H9 (cell line): ENCODE measurements at regions not wholly inside any gene's neighbourhood (a gene's known extent, or its start where the extent isn't known, plus 50 kb on each side); places are given as distances from the start of the nearest gene placed in this dataset.

ENCODE experiments used
- DNase-seq: peaks from one replicate; pipeline ENCODE4 v3.0.0-alpha.2; 2017
- H2AFZ ChIP-seq: one replicate; pipeline ENCODE4 v1.6.1; 2013; ENCODE audit warnings: mild to moderate bottlenecking, low read length, control low read depth, moderate library complexity
- H2AK5ac ChIP-seq: 2 replicates; pipeline ENCODE4 v1.6.1; 2013; ENCODE audit warnings: low read length, control low read depth, mixed read lengths; ENCODE audit not compliant: insufficient read length
- H2BK120ac ChIP-seq: one replicate; pipeline ENCODE4 v1.6.1; 2013; ENCODE audit warnings: low read depth, mild to moderate bottlenecking, low read length, control low read depth, inconsistent platforms; ENCODE audit not compliant: poor library complexity, severe bottlenecking
- H2BK12ac ChIP-seq: 2 replicates; pipeline ENCODE4 v1.6.1; 2013; ENCODE audit warnings: low read length, control low read depth, mixed read lengths, low read depth; ENCODE audit not compliant: insufficient read length
- H2BK15ac ChIP-seq: 2 replicates; pipeline ENCODE4 v1.6.1; 2013; ENCODE audit warnings: low read depth, low read length, control low read depth
- H2BK20ac ChIP-seq: one replicate; pipeline ENCODE4 v1.6.1; 2013; ENCODE audit warnings: low read depth, mild to moderate bottlenecking, low read length, control low read depth, inconsistent platforms; ENCODE audit not compliant: poor library complexity, severe bottlenecking
- H2BK5ac ChIP-seq: 2 replicates; pipeline ENCODE4 v1.6.1; 2013; ENCODE audit warnings: low read length, control low read depth, mixed read lengths; ENCODE audit not compliant: insufficient read length
- H3K14ac ChIP-seq: 2 replicates; pipeline ENCODE4 v1.6.1; 2013; ENCODE audit warnings: low read length, control low read depth; ENCODE audit not compliant: insufficient read depth
- H3K18ac ChIP-seq: 2 replicates; pipeline ENCODE4 v1.6.1; 2013; ENCODE audit warnings: low read depth, mild to moderate bottlenecking, mixed read lengths, low read length, control low read depth; ENCODE audit not compliant: insufficient read length
- H3K23ac ChIP-seq: 2 replicates; pipeline ENCODE4 v1.6.1; 2013; ENCODE audit warnings: low read length, control low read depth, mixed read lengths, low read depth; ENCODE audit not compliant: insufficient read length
- H3K23me2 ChIP-seq: 2 replicates; pipeline ENCODE4 v1.6.1; 2013; ENCODE audit warnings: low read depth, mild to moderate bottlenecking, mixed read lengths, low read length, control low read depth; ENCODE audit not compliant: insufficient read length, poor library complexity, severe bottlenecking
- H3K27ac ChIP-seq: 2 replicates; pipeline ENCODE4 v1.5.1; 2013; ENCODE audit warnings: low read length, control low read depth, mixed read lengths, low read depth; ENCODE audit not compliant: insufficient read length
- H3K27me3 ChIP-seq: 2 replicates; pipeline ENCODE4 v1.6.1; 2013; ENCODE audit warnings: low read length, control low read depth, inconsistent platforms; ENCODE audit not compliant: insufficient read depth
- H3K4ac ChIP-seq: 2 replicates; pipeline ENCODE4 v1.6.1; 2013; ENCODE audit warnings: low read depth, mild to moderate bottlenecking, control low read depth, inconsistent platforms, low read length, moderate library complexity
- H3K4me1 ChIP-seq: 2 replicates; pipeline ENCODE4 v1.6.1; 2013; ENCODE audit warnings: low read length, control low read depth, inconsistent platforms; ENCODE audit not compliant: insufficient read depth
- H3K4me2 ChIP-seq: 2 replicates; pipeline ENCODE4 v1.6.1; 2013; ENCODE audit warnings: low read length, control low read depth, mixed read lengths; ENCODE audit not compliant: insufficient read length, insufficient read depth
- H3K56ac ChIP-seq: 2 replicates; pipeline ENCODE4 v1.6.1; 2013; ENCODE audit warnings: low read depth, mild to moderate bottlenecking, mixed read lengths, low read length, control low read depth; ENCODE audit not compliant: insufficient read length
- H3K79me1 ChIP-seq: 2 replicates; pipeline ENCODE4 v1.6.1; 2013; ENCODE audit warnings: low read depth, mild to moderate bottlenecking, moderate library complexity, low read length, control low read depth, inconsistent platforms; ENCODE audit not compliant: insufficient read depth, poor library complexity, severe bottlenecking
- H3K79me2 ChIP-seq: 2 replicates; pipeline ENCODE4 v1.6.1; 2013; ENCODE audit warnings: low read length, control low read depth, inconsistent platforms; ENCODE audit not compliant: insufficient read depth
- H3K9ac ChIP-seq: 2 replicates; pipeline ENCODE4 v1.6.1; 2013; ENCODE audit warnings: low read length, control low read depth, mixed read lengths; ENCODE audit not compliant: insufficient read length; ENCODE audit errors: extremely low read depth
- H3K9me3 ChIP-seq: one replicate; pipeline ENCODE4 v1.6.1; 2013; ENCODE audit warnings: low read depth, low read length, inconsistent platforms; ENCODE audit not compliant: control insufficient read depth
- H3T11ph ChIP-seq: one replicate; pipeline ENCODE4 v1.6.1; 2013; ENCODE audit warnings: mild to moderate bottlenecking, low read length, control low read depth, inconsistent platforms
- H4K20me1 ChIP-seq: one replicate; pipeline ENCODE4 v1.6.1; 2013; ENCODE audit not compliant: control insufficient read depth, insufficient read length, insufficient read depth
- H4K5ac ChIP-seq: 2 replicates; pipeline ENCODE4 v1.6.1; 2013; ENCODE audit warnings: low read depth, mild to moderate bottlenecking, mixed read lengths, low read length, control low read depth; ENCODE audit not compliant: insufficient read length
- H4K8ac ChIP-seq: replicated peaks from 2 replicates; pipeline ENCODE4 v1.6.1; 2013; ENCODE audit warnings: low read length, control low read depth, mixed read lengths, low read depth; ENCODE audit not compliant: insufficient read length
- H4K91ac ChIP-seq: 2 replicates; pipeline ENCODE4 v1.6.1; 2013; ENCODE audit warnings: low read depth, mild to moderate bottlenecking, moderate library complexity, mixed read lengths, low read length, control low read depth; ENCODE audit not compliant: insufficient read length
- H3K27ac Mint-ChIP-seq, 3 experiments: 2 replicates in 2 of 3; 3 replicates in 1 of 3; pipeline ENCODE4 v1.8.0; 2020 to 2021; ENCODE audit warnings: mixed read lengths in 3 of 3, mild to moderate bottlenecking in 1 of 3, moderate library complexity in 1 of 3
- H3K27me3 Mint-ChIP-seq: 2 replicates; pipeline ENCODE4 v1.8.0; 2021; ENCODE audit warnings: low read depth, mild to moderate bottlenecking, moderate library complexity, mixed read lengths
- H3K36me3 Mint-ChIP-seq, 3 experiments: 2 replicates in 2 of 3; 3 replicates in 1 of 3; pipeline ENCODE4 v1.8.0; 2020 to 2021; ENCODE audit warnings: low read depth in 3 of 3, mixed read lengths in 3 of 3; ENCODE audit not compliant: insufficient read depth in 1 of 3
- H3K4me1 Mint-ChIP-seq, 2 experiments: 2 replicates each; pipeline ENCODE4 v1.8.0; 2020; ENCODE audit warnings: mixed read lengths in 2 of 2
- H3K4me3 Mint-ChIP-seq, 2 experiments: 2 replicates in 1 of 2; 3 replicates in 1 of 2; pipeline ENCODE4 v1.8.0; 2020 to 2021; ENCODE audit warnings: mild to moderate bottlenecking in 2 of 2, mixed read lengths in 2 of 2, moderate library complexity in 1 of 2
- H3K9me3 Mint-ChIP-seq, 2 experiments: 2 replicates in 1 of 2; 3 replicates in 1 of 2; pipeline ENCODE4 v1.8.0; 2020; ENCODE audit warnings: mild to moderate bottlenecking in 2 of 2, mixed read lengths in 2 of 2, moderate library complexity in 1 of 2
- WGBS: extraction: QIAGEN DNeasy Blood & Tissue Kit; methylation state at CpG from one replicate; pipeline ENCODE4 v1.1.7; 2013; ENCODE audit warnings: missing lambda C conversion rate, low lambda C conversion rate, mixed read lengths; ENCODE audit not compliant: insufficient read length; ENCODE audit errors: extremely low coverage; 5-methylcytosine and 5-hydroxymethylcytosine counted together
- TF ChIP-seq, protein P1 (sequence below): fragments of 200-600 bp; sonication (generic); conservative IDR thresholded peaks from 3 replicates; pipeline ENCODE4 v1.8.0; 2021; ENCODE audit warnings: antibody characterized with exemption, mild to moderate bottlenecking

DNA sequence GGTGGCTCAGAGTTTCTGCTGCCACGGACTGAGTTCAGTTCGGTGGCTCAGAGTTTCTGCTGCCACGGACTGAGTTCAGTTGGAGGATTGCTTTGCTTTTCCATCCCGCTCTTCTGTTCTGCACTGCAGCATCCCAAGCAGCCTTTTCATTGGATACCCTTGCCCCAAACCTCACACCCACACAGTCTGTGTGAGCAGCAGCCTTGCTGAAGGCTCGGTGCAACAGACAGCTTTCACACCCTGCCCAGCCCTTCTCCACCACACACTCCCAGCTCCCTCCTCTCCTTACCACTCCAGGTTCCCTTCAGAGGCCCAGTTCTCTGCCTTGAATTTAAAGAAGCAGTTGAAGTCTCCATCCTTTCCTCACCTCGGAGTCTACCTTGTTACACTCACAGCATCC lies 52.5 kb upstream of the CHD6 start:
- H3K9me3 Mint-ChIP-seq = no peaks in the 10 kb centered on the region; a peak in 1 of 5 replicates
- Histone ChIP-seq H4K8ac (no peak overlapping the region), H4K20me1 (no peaks in the 10 kb centered on the region), H3T11ph (no peak overlapping the region), H3K79me2 (no peaks in the 10 kb centered on the region; the same call in 1 of the 2 replicates), H2BK5ac (no peak overlapping the region), H3K14ac (no peak overlapping the region), H3K23me2 (no peaks in the 10 kb centered on the region), H4K91ac (no peak overlapping the region), H3K23ac (no peak overlapping the region), H2BK20ac (no peak overlapping the region), H3K56ac (no peak overlapping the region), H3K4ac (no peak overlapping the region), H2AK5ac (no peak overlapping the region), H4K5ac (no peak overlapping the region), H3K9me3 (no peaks in the 10 kb centered on the region), H3K27ac (no peak overlapping the region), H3K18ac (no peak overlapping the region), H2BK120ac (no peak overlapping the region), H3K9ac (no peak overlapping the region), H3K27me3 (no peaks in the 10 kb centered on the region; the same call in 1 of the 2 replicates), H3K4me1 (no peaks in the 10 kb centered on the region), H3K79me1 (no peaks in the 10 kb centered on the region), H2AFZ (no peak overlapping the region), H3K4me2 (no peak overlapping the region), H2BK12ac (no peak overlapping the region), H2BK15ac (no peak overlapping the region)
- H3K27me3 Mint-ChIP-seq = peaks cover 3% of the 10 kb centered on the region
- no CpG with 5 or more reads among the region's 6 CpGs for WGBS
- peaks cover 16 to 22% of the 10 kb centered on the region in 2 experiments for H3K4me1 Mint-ChIP-seq
- H3K27ac Mint-ChIP-seq = no peak overlapping the region
- no peak overlapping the region for H3K4me3 Mint-ChIP-seq
- no peak for DNase-seq
- TF ChIP-seq, protein P1, sequence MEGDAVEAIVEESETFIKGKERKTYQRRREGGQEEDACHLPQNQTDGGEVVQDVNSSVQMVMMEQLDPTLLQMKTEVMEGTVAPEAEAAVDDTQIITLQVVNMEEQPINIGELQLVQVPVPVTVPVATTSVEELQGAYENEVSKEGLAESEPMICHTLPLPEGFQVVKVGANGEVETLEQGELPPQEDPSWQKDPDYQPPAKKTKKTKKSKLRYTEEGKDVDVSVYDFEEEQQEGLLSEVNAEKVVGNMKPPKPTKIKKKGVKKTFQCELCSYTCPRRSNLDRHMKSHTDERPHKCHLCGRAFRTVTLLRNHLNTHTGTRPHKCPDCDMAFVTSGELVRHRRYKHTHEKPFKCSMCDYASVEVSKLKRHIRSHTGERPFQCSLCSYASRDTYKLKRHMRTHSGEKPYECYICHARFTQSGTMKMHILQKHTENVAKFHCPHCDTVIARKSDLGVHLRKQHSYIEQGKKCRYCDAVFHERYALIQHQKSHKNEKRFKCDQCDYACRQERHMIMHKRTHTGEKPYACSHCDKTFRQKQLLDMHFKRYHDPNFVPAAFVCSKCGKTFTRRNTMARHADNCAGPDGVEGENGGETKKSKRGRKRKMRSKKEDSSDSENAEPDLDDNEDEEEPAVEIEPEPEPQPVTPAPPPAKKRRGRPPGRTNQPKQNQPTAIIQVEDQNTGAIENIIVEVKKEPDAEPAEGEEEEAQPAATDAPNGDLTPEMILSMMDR = no peak
- no peaks in the 10 kb centered on the region for H3K36me3 Mint-ChIP-seq
